GM13977 (cell line): ENCODE measurements at regions not wholly inside any gene's neighbourhood (a gene's known extent, or its start where the extent isn't known, plus 50 kb on each side); places are given as distances from the start of the nearest gene placed in this dataset.

Experiments
- DNase-seq: peaks from one replicate; pipeline ENCODE4 v3.0.0; 2012; ENCODE audit warnings: low spot score
- in situ Hi-C: fragments of 300-500 bp; cut with MboI; formaldehyde crosslinking; loops from one replicate; pipeline ENCODE4 v1.12.0; 2022; ENCODE audit warnings: low sequenced_read_pairs, low pct_unique_long_range_greater_than_20kb, mixed read lengths, inconsistent platforms; ENCODE audit not compliant: unreplicated experiment
- TF ChIP-seq, protein P1 (sequence below): IDR thresholded peaks from 2 replicates; pipeline ENCODE4 v1.5.1; 2012; ENCODE audit warnings: mild to moderate bottlenecking, control low read depth; ENCODE audit not compliant: insufficient read depth; ENCODE audit errors: extremely low read depth, missing control alignments

DNA sequence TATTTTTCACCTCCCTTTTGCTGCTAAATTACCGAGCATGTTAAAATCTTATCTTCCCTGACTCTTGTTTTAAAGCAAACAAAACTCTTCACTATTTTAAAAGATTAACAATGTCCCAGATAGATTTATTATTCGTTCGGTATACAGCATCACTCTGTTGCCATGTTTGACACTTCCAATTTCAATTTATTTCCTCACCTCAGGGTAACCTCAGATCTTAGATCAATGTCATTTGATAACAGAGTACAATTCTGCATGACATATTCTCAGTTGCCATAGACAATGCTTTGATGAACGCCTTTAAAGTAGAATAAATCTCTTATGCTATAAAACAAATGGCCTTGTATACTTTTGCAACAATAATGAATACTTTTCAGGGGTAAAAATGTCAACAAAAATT is 1078.1 kb upstream of the IGFBP7 start:
- no peak for DNase-seq
- TF ChIP-seq, protein P1, sequence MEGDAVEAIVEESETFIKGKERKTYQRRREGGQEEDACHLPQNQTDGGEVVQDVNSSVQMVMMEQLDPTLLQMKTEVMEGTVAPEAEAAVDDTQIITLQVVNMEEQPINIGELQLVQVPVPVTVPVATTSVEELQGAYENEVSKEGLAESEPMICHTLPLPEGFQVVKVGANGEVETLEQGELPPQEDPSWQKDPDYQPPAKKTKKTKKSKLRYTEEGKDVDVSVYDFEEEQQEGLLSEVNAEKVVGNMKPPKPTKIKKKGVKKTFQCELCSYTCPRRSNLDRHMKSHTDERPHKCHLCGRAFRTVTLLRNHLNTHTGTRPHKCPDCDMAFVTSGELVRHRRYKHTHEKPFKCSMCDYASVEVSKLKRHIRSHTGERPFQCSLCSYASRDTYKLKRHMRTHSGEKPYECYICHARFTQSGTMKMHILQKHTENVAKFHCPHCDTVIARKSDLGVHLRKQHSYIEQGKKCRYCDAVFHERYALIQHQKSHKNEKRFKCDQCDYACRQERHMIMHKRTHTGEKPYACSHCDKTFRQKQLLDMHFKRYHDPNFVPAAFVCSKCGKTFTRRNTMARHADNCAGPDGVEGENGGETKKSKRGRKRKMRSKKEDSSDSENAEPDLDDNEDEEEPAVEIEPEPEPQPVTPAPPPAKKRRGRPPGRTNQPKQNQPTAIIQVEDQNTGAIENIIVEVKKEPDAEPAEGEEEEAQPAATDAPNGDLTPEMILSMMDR, result no peak
- in situ Hi-C loops, result no loop called here

- TF ChIP-seq, protein P1, result no peak
- in situ Hi-C loops, result no loop called here
- no peak for DNase-seq
Observed at GRCh38 chr4:58175024-58175423, 1064.8 kb upstream of the IGFBP7 start.

DNA sequence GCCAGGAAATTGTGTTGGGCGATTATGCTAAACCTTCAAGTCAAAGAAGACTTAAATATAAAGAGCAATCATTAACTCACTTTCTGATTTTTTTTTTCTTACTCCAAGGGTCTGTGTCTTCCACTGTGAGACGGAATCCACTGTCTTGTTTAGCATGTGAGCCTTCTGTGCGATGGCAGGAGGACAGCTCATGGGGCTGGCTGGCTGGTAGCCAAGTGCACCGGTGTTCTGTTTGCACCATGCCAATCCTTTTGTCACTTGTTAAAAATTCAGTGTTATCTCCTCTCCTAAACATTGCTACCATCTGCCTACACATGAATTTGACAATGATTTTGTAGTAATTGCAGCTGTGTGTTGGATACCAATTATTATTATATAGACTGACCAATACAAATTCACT is 1056.3 kb upstream of the IGFBP7 start:
- no peak for DNase-seq
- in situ Hi-C loops, result no loop called here
- TF ChIP-seq, protein P1, result no peak

DNA sequence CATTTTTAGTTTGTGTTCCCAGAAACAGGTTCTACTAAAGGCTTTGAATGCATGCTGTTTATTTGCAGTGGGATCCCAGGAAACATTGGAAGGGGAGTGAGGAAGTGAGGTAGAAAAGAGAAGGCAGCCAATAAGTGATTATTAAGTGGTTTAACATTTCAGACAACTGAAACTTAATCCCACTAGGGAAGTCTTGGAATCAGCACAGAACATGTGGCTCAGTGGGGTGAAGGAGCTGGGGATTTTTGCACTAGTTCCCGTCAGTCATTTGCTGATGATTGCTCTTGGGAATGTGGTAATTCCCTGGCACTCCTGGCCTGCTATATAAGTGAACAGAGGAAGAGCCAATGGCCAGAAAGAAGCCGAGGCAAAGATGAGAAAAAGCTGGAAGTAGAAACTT is 1053.0 kb upstream of the IGFBP7 start:
- TF ChIP-seq, protein P1, result no peak
- in situ Hi-C loops, result no loop called here
- DNase-seq, result no peak

DNA sequence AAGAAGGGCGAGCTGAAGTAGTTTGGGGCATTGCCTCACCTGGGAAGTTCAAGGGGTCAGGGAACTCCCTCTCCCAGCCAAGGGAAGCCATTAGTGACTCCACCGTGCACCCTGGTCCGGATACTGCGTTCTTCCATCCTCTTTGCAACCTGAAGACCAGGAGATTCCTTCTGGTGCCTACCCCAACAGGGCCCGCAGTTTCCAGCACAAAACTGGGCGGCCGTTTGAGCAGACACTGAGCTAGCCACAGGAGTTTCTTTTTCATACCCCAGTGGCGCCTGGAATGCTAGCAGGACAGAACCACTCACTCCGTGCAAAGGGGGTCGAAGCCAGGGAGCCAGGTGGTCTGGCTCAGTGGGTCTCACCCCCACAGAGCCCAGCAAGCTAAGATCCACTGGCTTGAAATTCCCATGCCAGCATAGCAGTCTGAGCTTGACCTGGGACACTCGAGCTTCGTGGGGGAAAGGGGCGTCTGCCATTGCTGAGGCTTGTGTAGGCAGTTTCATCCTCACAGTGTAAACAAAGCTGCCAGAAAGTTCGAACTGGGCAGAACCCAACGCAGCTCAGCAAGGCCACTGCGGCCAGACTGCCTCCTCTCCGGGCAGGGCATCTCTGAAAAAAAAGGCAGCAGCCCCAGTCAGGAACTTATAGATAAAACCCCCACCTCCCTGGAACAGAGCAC is 1039.4 kb upstream of the IGFBP7 start:
- in situ Hi-C loops, result no loop called here
- TF ChIP-seq, protein P1, result no peak
- no peak for DNase-seq

DNA sequence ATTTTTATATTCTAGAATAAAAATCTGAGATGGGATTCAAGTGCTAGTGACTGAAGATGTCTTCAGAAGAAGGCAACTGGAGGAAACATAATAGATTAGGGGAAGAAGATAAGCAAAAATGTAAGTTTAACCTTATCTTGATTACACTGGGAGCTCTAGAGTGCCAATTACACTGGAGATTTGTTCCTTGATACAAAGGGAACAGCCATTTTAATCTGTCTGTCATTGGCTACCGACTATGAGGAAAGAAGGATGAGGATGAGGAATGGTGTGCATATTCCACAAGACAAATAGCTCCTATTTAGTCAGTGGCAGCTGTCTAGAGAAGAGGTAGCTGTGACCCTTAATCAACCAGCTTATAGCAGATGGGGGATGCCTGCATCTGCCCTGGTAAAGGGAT is 1034.5 kb upstream of the IGFBP7 start:
- in situ Hi-C loops, result no loop called here
- TF ChIP-seq, protein P1, result no peak
- no peak for DNase-seq
